HG03469 (cell line): ENCODE measurements at regions not wholly inside any gene's neighbourhood (a gene's known extent, or its start where the extent isn't known, plus 50 kb on each side); places are given as distances from the start of the nearest gene placed in this dataset.
"Not testable (repeated sequence)": the region's sequence is repeated elsewhere in the genome, so short reads cannot be mapped to it uniquely, and the experiment has no call there.

Source experiments
- ATAC-seq: cut with Tn5 transposase; IDR thresholded peaks from one replicate; pipeline ENCODE4 v1.9.1; 2021; ENCODE audit warnings: mild to moderate bottlenecking, moderate library complexity, moderate number of reproducible peaks; ENCODE audit not compliant: unreplicated experiment

DNA sequence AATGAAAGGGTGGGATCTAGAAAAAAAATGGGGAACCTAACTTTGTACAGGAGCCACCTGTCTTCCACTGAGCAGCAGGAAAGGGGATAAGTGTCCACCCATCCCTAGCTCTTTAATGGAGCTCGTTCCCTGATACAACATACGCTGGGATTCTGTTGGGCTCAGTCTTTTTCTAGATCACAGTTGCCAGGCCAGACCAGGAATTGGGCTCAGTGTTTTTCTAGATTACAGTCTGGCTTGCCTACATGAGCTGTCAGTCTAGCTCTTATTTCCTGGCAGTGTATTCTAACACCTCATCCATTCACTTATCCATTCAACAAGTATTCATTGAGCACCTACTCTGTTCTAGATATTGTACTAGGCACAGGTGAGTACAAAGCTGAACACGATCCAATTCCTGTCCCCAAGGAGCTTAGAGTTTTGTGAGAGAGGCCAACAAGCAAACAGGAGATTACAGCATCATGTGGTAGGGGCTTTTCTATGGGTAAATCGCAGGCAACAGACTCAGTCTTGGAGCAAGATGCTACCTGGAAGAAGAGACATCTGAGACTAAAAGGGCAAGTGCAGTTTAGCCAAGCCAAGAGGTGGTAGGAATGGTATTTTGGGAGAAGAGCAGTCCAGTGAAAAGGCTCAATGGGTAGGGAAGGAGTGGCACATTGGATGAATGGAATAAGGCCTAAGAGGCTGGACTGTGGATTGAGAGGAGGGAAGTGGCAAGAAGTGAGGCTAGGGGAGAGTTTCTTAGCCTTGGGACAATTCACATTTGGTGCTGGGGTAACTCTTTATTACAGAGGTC, 138.0 kb upstream of the HS3ST2 start:
- ATAC-seq, result no peak

DNA sequence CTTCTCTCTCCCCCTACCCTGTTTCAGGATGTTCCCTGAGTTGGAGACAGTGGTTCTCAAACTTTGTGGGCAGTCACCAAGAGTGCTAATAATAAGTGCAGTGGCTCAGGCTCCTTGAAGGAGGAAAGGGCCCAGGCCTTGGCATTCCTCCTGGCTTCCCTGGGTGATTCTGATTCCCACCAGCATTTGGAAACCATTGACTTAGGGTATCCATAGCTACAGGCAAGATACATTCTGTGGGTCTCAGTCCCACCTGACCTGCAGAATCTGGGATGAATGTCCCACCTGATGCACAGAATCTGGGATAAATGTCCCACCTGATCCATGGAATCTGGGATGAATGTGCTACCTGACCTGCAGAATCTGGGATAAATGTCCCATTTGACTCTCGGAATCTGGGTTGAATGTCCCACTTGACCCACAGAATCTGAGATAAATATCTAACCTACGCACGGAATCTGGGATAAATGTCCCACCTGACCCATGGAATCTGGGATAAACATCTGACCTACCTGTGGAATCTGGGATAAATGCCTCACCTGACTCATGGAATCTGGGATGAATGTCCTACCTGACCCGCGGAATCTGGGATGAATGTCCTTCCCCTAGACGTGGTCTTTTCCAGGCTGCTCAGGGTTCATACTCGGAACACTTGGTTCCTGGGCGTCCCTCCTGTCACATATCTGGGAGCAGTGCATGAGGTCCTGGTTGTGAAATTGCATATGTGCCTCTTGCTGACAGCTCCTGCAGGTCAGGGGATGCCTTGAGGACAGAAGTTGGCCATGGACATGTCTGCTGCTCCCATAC, 136.7 kb upstream of the HS3ST2 start:
- no peak for ATAC-seq

- ATAC-seq, result no peak
These were observed 135.7 kb upstream of the HS3ST2 start for GRCh38 chr16:22678311-22678710.

DNA sequence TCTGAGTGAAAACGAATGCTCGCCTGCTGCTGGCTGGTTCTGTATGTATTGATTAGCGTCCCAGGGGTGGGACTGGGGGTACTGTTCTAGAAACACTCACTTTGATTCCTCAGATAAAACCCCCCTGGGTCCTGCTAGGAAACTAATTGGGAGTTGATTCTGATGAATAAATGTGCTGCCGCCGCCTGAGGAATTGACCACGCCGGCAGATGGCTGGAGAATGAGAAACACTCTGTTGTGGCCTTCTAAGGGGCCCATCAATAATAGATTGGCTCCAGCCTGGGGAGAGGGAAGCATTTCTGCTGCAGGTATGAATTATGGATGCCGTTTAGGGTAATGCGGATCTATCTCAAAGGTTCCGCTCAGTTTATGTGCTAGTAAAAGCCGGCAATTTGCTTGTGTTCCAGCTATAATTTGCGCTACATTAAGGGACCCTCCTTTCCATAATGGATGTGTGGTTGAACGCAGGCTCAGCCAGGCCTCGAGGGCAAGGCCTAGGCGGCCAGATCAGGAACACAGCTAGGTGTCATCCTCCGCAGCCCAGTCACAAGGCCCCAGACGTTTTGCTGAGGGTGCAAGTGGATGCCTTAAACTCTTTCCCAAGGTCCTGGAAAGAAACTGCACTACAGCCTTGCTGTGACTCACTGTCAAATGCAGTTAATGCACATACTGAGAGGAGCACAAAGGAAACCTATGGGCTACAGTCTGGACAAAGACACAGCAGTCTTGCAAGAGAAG, 132.2 kb upstream of the HS3ST2 start:
- ATAC-seq, result no peak

- ATAC-seq, result no peak
These were observed 130.7 kb upstream of the HS3ST2 start for GRCh38 chr16:22683258-22683657.

DNA sequence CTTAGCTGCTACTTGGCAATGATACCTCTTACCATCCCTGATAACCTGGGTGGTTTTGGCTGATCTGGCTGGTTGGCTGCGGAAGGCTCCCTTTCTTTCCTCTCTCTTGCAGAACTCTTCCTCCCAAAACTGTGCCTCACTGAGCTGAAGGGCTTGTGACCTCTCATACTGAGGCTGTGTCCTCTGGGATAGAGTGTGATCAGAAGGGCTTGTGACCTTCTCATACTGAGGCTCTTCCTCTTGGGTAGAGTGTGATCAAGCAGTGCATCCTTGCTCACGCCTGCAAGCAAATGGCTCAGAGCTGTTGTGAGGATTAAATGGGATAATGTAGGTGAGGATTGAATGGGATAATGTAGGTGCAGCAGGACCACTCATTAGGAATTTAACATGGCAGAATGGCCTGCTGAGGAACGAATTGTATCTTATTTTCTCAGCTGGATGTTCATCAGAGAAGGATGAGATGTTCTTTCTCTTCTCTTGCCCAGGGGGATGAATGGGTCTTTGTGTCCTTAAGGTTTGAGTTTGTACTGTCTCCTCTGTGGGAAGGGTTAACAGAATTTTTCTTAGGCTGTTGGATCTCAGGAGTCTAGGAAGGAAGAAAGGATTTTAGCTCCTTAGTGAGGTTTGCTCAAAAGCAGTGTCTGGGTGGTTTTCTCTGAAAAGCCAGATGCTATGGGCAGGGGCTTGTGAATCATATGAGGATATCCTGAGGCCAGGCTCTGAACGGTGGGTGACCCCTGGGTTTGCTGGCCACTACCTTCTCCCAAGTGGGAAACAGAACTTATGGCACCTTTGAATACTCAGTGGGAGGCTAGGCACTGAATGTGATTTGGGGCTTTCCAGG, 130.0 kb upstream of the HS3ST2 start:
- no peak for ATAC-seq

- ATAC-seq, result no peak
These were observed 129.1 kb upstream of the HS3ST2 start for GRCh38 chr16:22684574-22685458.

DNA sequence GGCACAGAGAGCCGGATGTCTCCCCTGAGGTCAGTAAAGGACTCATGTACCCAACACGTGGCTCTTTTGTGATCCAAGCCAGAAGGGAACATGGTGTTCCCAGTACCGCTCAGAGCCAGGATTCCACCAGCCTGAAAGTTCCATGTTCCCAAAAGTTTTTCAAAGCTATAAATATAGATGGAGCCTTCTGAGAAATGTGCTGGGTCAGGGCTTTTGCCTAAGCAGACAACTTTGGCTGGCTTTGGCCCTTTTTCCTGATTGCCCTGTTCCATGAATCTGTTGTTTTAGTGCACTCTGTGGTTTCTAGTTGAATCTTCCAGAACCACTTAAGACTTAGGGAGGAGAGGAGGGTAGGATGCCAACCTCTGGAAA, 128.5 kb upstream of the HS3ST2 start:
- no peak for ATAC-seq

DNA sequence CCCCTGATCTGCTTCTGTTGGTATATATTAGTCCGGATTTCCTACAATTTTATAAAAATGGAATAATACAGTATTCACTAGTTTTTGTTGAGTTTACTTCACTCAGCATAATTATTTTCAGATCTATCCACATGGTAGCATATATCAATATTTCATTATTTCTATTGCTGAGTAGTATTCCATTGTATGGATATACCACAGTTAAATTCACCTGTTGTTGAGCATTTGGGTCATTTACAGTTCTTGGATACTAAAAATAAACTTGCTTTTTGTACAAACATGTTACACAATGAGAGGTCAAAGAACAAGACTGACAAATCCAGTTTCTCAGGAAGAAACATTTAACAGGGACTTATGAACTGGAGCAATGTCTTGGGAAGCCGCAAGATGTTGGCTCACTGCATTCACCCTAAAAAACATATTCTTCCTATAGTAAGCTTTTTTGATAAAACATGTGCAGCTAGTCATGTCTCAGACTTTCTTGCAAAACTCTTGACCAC, 126.9 kb upstream of the HS3ST2 start:
- no peak for ATAC-seq

DNA sequence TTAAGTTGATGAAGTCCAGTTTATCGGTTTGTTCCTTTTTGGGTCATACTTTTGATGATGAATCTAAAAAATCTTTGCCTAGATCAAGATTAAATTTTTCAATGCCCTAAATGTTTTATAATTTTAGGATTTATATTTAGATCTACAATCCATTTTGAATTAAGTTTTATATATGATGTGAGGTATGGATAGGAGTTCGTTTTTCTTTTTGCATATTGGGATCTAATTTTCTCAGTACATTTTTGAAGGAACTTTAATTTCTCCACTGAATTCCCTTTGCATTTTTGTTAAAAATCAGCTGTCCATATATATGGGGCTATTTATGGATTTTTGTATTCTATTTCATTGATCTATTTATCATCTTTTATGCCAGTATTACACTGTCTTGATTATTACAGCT, 125.5 kb upstream of the HS3ST2 start:
- ATAC-seq, result no peak

GRCh38 chr16:22688930-22689329, 125.0 kb upstream of the HS3ST2 start:
- ATAC-seq, result no peak

DNA sequence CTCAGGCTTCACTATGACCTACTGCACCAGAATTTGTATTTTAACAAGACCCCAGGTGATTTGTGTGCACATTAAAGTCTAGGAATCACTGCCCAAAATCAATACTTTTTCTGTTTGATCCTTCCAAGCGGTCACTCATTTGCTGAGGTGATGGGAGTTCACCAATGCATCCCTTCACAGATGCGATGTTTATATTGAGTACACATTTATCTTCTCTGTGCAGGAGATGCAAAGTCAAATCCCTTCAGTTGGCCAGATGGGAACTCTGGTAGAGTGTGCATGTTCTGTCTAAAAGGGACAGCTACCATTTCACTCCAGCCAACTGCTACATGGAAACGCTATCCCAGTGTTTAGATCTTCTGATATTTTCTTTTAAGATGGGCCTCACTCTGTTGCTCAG, 122.6 kb upstream of the HS3ST2 start:
- ATAC-seq, result no peak

DNA sequence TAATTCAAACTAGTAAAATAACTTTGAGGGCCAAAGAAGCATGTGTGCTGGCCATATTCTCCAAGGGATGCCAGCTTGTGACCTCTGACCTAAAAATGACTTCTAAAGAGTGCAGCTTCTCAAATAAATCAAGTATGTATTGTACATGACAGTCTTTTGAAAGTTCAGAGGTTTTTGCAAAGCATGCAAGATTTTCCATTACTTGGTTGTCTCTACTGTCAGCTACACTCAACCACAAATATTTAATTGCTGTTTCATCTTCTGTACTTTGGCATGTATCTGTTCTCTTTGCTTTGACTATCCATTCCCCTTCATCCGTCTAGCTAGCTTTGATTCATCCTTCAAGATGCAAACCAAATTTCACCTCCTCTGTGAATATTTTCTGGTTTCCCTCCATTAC, 121.9 kb upstream of the HS3ST2 start:
- no peak for ATAC-seq

GRCh38 chr16:22692916-22693637, 120.9 kb upstream of the HS3ST2 start:
- ATAC-seq, result no peak

GRCh38 chr16:22693638-22694340, 120.2 kb upstream of the HS3ST2 start:
- no peak for ATAC-seq

DNA sequence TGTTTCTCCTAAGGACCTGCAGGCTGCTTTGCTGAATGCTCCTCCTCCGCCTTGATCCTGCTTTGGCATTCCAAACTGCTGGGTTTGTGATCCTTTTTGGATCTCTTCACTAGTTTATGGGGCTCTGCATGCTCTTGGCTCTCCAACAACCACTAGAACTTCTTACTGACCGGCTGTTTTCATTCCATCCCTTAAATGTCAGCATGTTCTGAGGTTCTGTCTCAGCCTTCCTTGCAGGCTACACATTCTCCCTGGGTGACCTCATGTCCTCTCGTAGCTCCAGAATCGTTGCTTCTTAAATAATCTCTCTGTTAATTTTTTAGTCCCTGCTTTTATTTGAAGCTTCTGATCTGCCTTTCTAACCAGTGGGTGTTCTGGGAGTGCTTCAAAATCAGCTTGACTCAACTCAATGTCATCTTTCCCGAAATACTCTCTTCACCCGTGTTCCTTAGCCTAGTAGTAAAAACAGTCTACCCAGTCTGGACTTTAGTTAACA, 119.0 kb upstream of the HS3ST2 start:
- no peak for ATAC-seq

DNA sequence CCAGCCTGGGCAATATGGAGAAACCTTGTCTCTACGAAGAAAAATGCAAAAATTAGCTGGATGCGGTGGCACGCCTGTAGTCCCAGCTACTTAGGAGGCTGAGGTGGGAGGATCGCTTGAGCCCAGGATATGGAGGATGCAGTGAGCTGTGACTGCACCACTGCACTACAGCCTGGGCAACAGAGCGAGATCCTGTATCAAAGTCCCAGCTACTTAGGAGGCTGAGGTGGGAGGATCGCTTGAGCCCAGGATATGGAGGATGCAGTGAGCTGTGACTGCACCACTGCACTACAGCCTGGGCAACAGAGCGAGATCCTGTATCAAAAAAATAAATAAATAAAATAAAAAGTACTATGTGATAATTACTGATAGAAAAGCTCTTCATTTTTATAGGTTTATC, 118.2 kb upstream of the HS3ST2 start:
- ATAC-seq, result not testable (repeated sequence)

DNA sequence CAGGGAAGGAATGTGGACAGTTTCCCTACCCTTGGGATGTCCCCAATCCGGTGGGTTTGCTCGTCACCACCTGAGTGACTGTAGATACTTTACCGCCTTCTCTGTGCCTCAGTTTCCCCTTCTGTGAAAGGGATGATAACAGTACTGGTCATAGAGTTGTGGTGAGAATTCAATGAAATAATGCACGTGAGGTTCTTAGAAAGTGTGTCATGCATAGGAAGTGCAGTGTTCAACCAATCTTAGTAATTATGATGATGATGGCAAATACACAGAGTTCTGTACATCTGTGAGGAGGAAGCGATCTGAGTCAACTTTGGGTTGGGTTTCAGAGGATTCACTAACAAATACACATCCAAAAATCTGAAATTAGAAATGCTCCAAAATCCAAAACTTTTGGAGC, 114.6 kb upstream of the HS3ST2 start:
- ATAC-seq, result no peak
